SK-N-SH treated with all-trans-retinoic acid at 6 μM for 48 hours (cell line): ENCODE measurements at regions not wholly inside any gene's neighbourhood (a gene's known extent, or its start where the extent isn't known, plus 50 kb on each side); places are given as distances from the start of the nearest gene placed in this dataset.

Experiments
- ATAC-seq: fragments of 200-7000 bp; cut with Tn5 transposase; 3 replicates; pipeline ENCODE4 v1.9.1; 2020; ENCODE audit warnings: mild to moderate bottlenecking, moderate library complexity
- ARNTL ChIP-seq: fragments of 450-650 bp; formaldehyde crosslinking; IDR thresholded peaks from 2 replicates; pipeline ENCODE4 v1.5.0; 2020; ENCODE audit warnings: low read depth, mild to moderate bottlenecking, moderate library complexity, borderline replicate concordance
- BACH2 ChIP-seq: fragments of 250-450 bp; sonication (Bioruptor Pico); IDR thresholded peaks from 2 replicates; pipeline ENCODE4 v1.9.0; 2021; ENCODE audit warnings: mild to moderate bottlenecking, borderline replicate concordance
- CSDC2 ChIP-seq: fragments of 250-450 bp; sonication (Bioruptor Pico); IDR thresholded peaks from 2 replicates; pipeline ENCODE4 v1.5.0; 2020; ENCODE audit warnings: mild to moderate bottlenecking, moderate library complexity
- ESRRG ChIP-seq: fragments of 250-450 bp; sonication (Bioruptor Pico); IDR thresholded peaks from 2 replicates; pipeline ENCODE4 v1.6.1; 2021; ENCODE audit warnings: mild to moderate bottlenecking
- GLIS3 ChIP-seq: fragments of 250-450 bp; sonication (Bioruptor Pico); IDR thresholded peaks from 2 replicates; pipeline ENCODE4 v1.5.0; 2020; ENCODE audit warnings: mild to moderate bottlenecking, moderate library complexity
- ISL1 ChIP-seq: fragments of 250-450 bp; sonication (Bioruptor Pico); IDR thresholded peaks from 2 replicates; pipeline ENCODE4 v2.1.2; 2022; ENCODE audit warnings: mild to moderate bottlenecking, moderate library complexity
- OSR1 ChIP-seq: fragments of 250-450 bp; sonication (Bioruptor Pico); IDR thresholded peaks from 2 replicates; pipeline ENCODE4 v1.8.0; 2022; ENCODE audit warnings: moderate library complexity, mild to moderate bottlenecking, inconsistent platforms
- PPARA ChIP-seq: fragments of 250-450 bp; sonication (Bioruptor Pico); IDR thresholded peaks from 2 replicates; pipeline ENCODE4 v1.5.0; 2020; ENCODE audit warnings: mild to moderate bottlenecking, borderline replicate concordance
- RARB ChIP-seq: fragments of 250-450 bp; sonication (Bioruptor Pico); IDR thresholded peaks from 2 replicates; pipeline ENCODE4 v1.8.0; 2021; ENCODE audit warnings: mild to moderate bottlenecking, moderate library complexity
- SNAI2 ChIP-seq: fragments of 250-450 bp; sonication (Bioruptor Pico); IDR thresholded peaks from 2 replicates; pipeline ENCODE4 v1.5.0; 2020; ENCODE audit warnings: mild to moderate bottlenecking, moderate library complexity
- TCF4 ChIP-seq: fragments of 250-450 bp; sonication (Bioruptor Pico); IDR thresholded peaks from 2 replicates; pipeline ENCODE4 v1.8.0; 2021; ENCODE audit warnings: mild to moderate bottlenecking, moderate library complexity, borderline replicate concordance
- TOX ChIP-seq: fragments of 250-450 bp; sonication (Bioruptor Pico); IDR thresholded peaks from 2 replicates; pipeline ENCODE4 v1.8.0; 2021; ENCODE audit warnings: mild to moderate bottlenecking, moderate library complexity, borderline replicate concordance
- ZC3H10 ChIP-seq: fragments of 250-450 bp; sonication (Bioruptor Pico); IDR thresholded peaks from 2 replicates; pipeline ENCODE4 v1.5.1; 2021; ENCODE audit warnings: mild to moderate bottlenecking, moderate library complexity
- ZFP3 ChIP-seq: fragments of 250-450 bp; sonication (Bioruptor Pico); IDR thresholded peaks from 2 replicates; pipeline ENCODE4 v1.5.0; 2020; ENCODE audit warnings: mild to moderate bottlenecking, moderate library complexity
- ZFP30 ChIP-seq: fragments of 450-650 bp; formaldehyde crosslinking; IDR thresholded peaks from 2 replicates; pipeline ENCODE4 v1.5.0; 2022; ENCODE audit warnings: mild to moderate bottlenecking, moderate library complexity
- ZNF70 ChIP-seq: fragments of 450-650 bp; formaldehyde crosslinking; IDR thresholded peaks from 2 replicates; pipeline ENCODE4 v1.5.0; 2020; ENCODE audit warnings: mild to moderate bottlenecking, moderate library complexity
- ZNF8 ChIP-seq: fragments of 450-650 bp; formaldehyde crosslinking; IDR thresholded peaks from 2 replicates; pipeline ENCODE4 v1.5.0; 2020; ENCODE audit warnings: mild to moderate bottlenecking, moderate library complexity
- TF ChIP-seq, protein P1 (sequence below): fragments of 250-450 bp; sonication (Bioruptor Pico); IDR thresholded peaks from 2 replicates; pipeline ENCODE4 v1.5.1; 2021; ENCODE audit warnings: mild to moderate bottlenecking, moderate library complexity
- TF ChIP-seq, protein P2 (sequence below): fragments of 250-450 bp; sonication (Bioruptor Pico); IDR thresholded peaks from 2 replicates; pipeline ENCODE4 v1.5.1; 2020; ENCODE audit warnings: low read depth, mild to moderate bottlenecking, moderate library complexity
- TF ChIP-seq, protein P3 (sequence below): fragments of 250-450 bp; sonication (Bioruptor Pico); IDR thresholded peaks from 2 replicates; pipeline ENCODE4 v1.8.0; 2021; ENCODE audit warnings: low read depth, mild to moderate bottlenecking, moderate library complexity, borderline replicate concordance

DNA sequence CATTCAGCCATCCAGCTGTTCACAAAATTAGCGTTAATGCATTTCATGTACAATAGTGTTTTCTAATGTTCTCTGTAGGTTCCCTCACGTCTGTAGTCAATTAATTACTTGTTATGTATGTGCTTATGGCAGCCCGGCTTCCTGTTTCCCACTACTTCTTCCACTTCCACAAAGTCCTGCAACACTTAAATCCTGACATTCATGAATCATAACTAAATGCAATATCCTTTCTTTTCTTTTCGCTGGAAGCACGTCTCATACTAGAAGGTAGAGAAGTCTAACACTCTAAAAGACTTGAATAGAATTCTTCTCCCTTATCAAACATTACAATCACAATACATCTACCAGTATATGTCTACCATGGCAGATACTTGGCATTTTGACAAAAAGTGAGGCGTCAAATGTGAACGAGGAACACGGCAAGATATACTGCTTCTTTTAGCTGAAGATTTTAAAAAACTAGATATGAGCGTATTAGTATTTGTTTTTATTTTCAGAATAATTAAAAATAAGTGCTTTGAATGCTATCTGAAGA, 239.0 kb upstream of the DIAPH2 start:
- no peak for ATAC-seq
- TF ChIP-seq, protein P1, sequence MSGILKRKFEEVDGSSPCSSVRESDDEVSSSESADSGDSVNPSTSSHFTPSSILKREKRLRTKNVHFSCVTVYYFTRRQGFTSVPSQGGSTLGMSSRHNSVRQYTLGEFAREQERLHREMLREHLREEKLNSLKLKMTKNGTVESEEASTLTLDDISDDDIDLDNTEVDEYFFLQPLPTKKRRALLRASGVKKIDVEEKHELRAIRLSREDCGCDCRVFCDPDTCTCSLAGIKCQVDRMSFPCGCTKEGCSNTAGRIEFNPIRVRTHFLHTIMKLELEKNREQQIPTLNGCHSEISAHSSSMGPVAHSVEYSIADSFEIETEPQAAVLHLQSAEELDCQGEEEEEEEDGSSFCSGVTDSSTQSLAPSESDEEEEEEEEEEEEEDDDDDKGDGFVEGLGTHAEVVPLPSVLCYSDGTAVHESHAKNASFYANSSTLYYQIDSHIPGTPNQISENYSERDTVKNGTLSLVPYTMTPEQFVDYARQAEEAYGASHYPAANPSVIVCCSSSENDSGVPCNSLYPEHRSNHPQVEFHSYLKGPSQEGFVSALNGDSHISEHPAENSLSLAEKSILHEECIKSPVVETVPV (CRISPR knock-in tag): no peak
- TF ChIP-seq ZNF70 (CRISPR knock-in tag) (no peak), GLIS3 (no peak), PPARA (CRISPR knock-in tag) (no peak), ZFP30 (no peak), ESRRG (no peak), OSR1 (CRISPR knock-in tag) (no peak), ZFP3 (CRISPR knock-in tag) (no peak), TOX (no peak), ZC3H10 (no peak), ARNTL (CRISPR knock-in tag) (no peak), RARB (no peak), ZNF8 (CRISPR knock-in tag) (no peak), SNAI2 (CRISPR knock-in tag) (no peak)
- TF ChIP-seq, protein P2, sequence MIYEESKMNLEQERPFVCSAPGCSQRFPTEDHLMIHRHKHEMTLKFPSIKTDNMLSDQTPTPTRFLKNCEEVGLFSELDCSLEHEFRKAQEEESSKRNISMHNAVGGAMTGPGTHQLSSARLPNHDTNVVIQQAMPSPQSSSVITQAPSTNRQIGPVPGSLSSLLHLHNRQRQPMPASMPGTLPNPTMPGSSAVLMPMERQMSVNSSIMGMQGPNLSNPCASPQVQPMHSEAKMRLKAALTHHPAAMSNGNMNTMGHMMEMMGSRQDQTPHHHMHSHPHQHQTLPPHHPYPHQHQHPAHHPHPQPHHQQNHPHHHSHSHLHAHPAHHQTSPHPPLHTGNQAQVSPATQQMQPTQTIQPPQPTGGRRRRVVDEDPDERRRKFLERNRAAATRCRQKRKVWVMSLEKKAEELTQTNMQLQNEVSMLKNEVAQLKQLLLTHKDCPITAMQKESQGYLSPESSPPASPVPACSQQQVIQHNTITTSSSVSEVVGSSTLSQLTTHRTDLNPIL (CRISPR knock-in tag): no peak
- TF ChIP-seq, protein P3, sequence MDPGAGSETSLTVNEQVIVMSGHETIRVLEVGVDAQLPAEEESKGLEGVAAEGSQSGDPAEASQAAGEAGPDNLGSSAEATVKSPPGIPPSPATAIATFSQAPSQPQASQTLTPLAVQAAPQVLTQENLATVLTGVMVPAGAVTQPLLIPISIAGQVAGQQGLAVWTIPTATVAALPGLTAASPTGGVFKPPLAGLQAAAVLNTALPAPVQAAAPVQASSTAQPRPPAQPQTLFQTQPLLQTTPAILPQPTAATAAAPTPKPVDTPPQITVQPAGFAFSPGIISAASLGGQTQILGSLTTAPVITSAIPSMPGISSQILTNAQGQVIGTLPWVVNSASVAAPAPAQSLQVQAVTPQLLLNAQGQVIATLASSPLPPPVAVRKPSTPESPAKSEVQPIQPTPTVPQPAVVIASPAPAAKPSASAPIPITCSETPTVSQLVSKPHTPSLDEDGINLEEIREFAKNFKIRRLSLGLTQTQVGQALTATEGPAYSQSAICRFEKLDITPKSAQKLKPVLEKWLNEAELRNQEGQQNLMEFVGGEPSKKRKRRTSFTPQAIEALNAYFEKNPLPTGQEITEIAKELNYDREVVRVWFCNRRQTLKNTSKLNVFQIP: no peak

DNA sequence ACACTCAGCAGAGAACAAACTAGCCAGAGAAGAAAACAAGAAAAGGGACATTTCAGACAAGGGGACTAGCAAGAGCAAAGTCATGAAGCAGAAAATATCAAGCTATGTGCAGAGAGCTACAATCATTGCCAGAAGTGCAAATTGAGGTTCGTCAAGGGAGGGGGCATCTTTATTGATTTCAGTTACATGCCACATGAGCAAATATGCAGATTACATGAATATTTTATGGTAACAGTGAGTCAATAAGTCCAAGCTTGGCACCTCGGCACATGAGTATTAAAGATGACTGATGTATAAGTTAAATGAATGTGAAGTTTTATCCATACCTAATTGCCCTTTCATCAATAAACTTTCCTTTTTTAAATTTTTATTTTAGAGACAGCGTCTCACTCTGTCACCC, 238.1 kb upstream of the DIAPH2 start:
- ATAC-seq: no peak

DNA sequence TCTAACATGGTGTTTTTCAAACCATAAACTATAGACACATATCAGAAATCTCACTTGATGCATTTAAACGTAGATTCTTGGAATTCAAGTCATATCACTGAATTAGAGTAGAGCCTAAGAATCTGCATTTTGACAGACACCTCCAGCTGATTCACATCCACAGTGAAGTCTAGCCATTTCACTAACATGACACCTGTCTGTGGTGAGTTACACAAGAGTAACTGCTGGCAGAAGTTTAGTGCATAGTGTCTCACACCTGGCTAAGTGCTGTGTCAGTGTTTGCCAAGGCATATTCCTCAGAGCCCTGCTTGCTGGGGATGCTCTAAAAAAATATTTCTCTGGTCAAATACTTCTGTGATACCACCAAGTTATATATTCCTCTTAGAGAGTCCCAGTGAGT, 237.5 kb upstream of the DIAPH2 start:
- ATAC-seq: no peak
- TF ChIP-seq ZNF8 (CRISPR knock-in tag): no peak
- TF ChIP-seq OSR1 (CRISPR knock-in tag): no peak
- no peak for TF ChIP-seq BACH2 (CRISPR knock-in tag)
- TF ChIP-seq, protein P1 (CRISPR knock-in tag): no peak
- no peak for TF ChIP-seq GLIS3
- TF ChIP-seq, protein P2 (CRISPR knock-in tag): no peak
- TF ChIP-seq TCF4 (CRISPR knock-in tag): no peak
- TF ChIP-seq ESRRG: no peak
- no peak for TF ChIP-seq ZNF70 (CRISPR knock-in tag)
- no peak for TF ChIP-seq ZFP3 (CRISPR knock-in tag)
- no peak for TF ChIP-seq ARNTL (CRISPR knock-in tag)
- TF ChIP-seq TOX: no peak
- no peak for TF ChIP-seq SNAI2 (CRISPR knock-in tag)
- TF ChIP-seq, protein P3: no peak
- no peak for TF ChIP-seq ZFP30
- TF ChIP-seq ISL1 (CRISPR knock-in tag): no peak

More for the DNA sequence above, 238.1 kb upstream of the DIAPH2 start:
- TF ChIP-seq SNAI2 (CRISPR knock-in tag) (no peak), CSDC2 (CRISPR knock-in tag) (no peak), ZFP3 (CRISPR knock-in tag) (no peak), ZNF70 (CRISPR knock-in tag) (no peak), ZC3H10 (no peak), TCF4 (CRISPR knock-in tag) (no peak), ARNTL (CRISPR knock-in tag) (no peak), ESRRG (no peak), PPARA (CRISPR knock-in tag) (no peak), BACH2 (CRISPR knock-in tag) (no peak), ZNF8 (CRISPR knock-in tag) (no peak)
- TF ChIP-seq, protein P1 (CRISPR knock-in tag): no peak
- TF ChIP-seq, protein P2 (CRISPR knock-in tag): no peak
